Vagina (tissue), 2 donors: ENCODE measurements at regions not wholly inside any gene's neighbourhood (a gene's known extent, or its start where the extent isn't known, plus 50 kb on each side); places are given as distances from the start of the nearest gene placed in this dataset.

Experiments
- DNase-seq, 2 donors: peaks; one replicate each; pipeline ENCODE4 v3.0.0-alpha.2; 2017; ENCODE audit errors: extremely low spot score in 2 of 2
- H3K27ac ChIP-seq: fragments of 200-600 bp; sonication (generic); one replicate; pipeline ENCODE4 v1.5.1; 2019
- H3K27me3 ChIP-seq: fragments of 200-600 bp; sonication (generic); one replicate; pipeline ENCODE4 v1.5.1; 2019
- H3K36me3 ChIP-seq, 2 donors: fragments of 200-600 bp; sonication (generic); one replicate each; pipeline ENCODE4 v1.5.1; 2017 to 2019
- H3K4me1 ChIP-seq: fragments of 200-600 bp; sonication (generic); one replicate; pipeline ENCODE4 v1.5.1; 2019
- H3K4me3 ChIP-seq, 2 donors: fragments of 200-600 bp; sonication (generic); 1 replicate in 1 of 2; 2 replicates in 1 of 2; pipeline ENCODE4 v1.5.1; 2016 to 2019
- H3K9me3 ChIP-seq: fragments of 200-600 bp; sonication (generic); one replicate; pipeline ENCODE4 v1.5.1; 2019
- POLR2A ChIP-seq, 2 donors: fragments of 450-650 bp; IDR thresholded peaks; one replicate each; pipeline ENCODE4 v1.6.1; 2017; ENCODE audit warnings: antibody characterized with exemption in 2 of 2, mild to moderate bottlenecking in 2 of 2, moderate library complexity in 2 of 2
- POLR2AphosphoS5 ChIP-seq, 2 donors: sonication (generic); formaldehyde crosslinking; IDR thresholded peaks; one replicate each; pipeline ENCODE4 v1.9.0; 2017; ENCODE audit warnings: antibody characterized with exemption in 2 of 2, mild to moderate bottlenecking in 2 of 2, low read depth in 1 of 2; ENCODE audit not compliant: insufficient read depth in 1 of 2
- intact Hi-C: fragments of 100-400 bp; cut with DNase I; formaldehyde crosslinking; loops from one replicate; pipeline ENCODE4 v1.15.1; 2023
- TF ChIP-seq, protein P1 (sequence below), 3 experiments: fragments of 450-650 bp in 2 of 3; fragments of 200-600 bp in 1 of 3; sonication (generic) in 1 of 3; IDR thresholded peaks; one replicate each; pipeline ENCODE4 v1.5.1; 2017 to 2019; ENCODE audit warnings: antibody characterized with exemption in 3 of 3, mild to moderate bottlenecking in 2 of 3, moderate library complexity in 2 of 3

DNA sequence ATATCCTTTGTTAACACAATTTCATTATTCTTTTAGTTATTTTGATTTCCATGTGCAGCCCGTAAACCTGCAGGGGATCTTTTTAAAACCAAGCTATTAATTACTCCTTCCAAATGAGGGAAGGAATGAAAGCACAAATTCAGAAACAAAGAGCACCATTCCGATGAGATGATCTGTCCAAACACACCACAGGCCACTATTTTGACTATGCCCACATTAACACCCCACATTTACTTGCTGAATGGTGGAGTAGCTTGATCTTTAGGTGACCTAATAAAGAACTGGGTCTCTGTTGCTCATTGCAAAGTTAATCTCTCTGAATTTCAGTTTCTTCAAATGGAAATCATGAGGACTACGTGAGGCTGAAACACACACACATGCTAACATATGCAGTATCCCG is 218.0 kb downstream of the IRS1 start:
- intact Hi-C loops = no loop called here
- DNase-seq = no peak
- no peak overlapping the region for H3K4me3 ChIP-seq
- no peaks in the 10 kb centered on the region for H3K36me3 ChIP-seq
- TF ChIP-seq, protein P1, sequence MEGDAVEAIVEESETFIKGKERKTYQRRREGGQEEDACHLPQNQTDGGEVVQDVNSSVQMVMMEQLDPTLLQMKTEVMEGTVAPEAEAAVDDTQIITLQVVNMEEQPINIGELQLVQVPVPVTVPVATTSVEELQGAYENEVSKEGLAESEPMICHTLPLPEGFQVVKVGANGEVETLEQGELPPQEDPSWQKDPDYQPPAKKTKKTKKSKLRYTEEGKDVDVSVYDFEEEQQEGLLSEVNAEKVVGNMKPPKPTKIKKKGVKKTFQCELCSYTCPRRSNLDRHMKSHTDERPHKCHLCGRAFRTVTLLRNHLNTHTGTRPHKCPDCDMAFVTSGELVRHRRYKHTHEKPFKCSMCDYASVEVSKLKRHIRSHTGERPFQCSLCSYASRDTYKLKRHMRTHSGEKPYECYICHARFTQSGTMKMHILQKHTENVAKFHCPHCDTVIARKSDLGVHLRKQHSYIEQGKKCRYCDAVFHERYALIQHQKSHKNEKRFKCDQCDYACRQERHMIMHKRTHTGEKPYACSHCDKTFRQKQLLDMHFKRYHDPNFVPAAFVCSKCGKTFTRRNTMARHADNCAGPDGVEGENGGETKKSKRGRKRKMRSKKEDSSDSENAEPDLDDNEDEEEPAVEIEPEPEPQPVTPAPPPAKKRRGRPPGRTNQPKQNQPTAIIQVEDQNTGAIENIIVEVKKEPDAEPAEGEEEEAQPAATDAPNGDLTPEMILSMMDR (IDR thresholded peaks at IDR 0.05) = no peak
- TF ChIP-seq POLR2AphosphoS5 (IDR thresholded peaks at IDR 0.05; ENCODE audit: insufficient read depth in 1 of 2, low read depth in 1 of 2) = no peak
- no peak for TF ChIP-seq POLR2A (IDR thresholded peaks at IDR 0.05)
- H3K4me1 ChIP-seq = no peaks in the 10 kb centered on the region
- H3K27ac ChIP-seq = no peak overlapping the region
- no peaks in the 10 kb centered on the region for H3K27me3 ChIP-seq
- H3K9me3 ChIP-seq = no peaks in the 10 kb centered on the region

DNA sequence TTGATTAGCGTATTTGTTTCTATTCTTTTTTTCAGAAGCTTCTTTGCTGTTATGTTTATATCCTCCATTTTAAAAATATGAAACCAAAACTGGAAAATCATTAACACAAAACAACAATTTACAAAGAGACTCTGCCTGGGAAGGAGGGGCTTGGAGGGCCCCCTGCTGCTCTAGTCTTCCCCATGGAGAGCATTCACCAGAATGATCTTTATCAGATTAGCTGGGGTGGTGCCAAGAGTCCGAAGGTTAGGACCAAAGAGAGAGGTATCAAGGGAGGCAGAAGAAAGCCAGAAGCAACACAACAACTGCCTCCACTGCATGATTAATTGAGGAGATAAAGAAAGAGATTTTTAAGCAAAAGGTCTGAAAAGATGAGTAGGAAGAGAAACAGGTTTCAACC is 218.6 kb downstream of the IRS1 start:
- no peak overlapping the region for H3K4me3 ChIP-seq
- no peaks in the 10 kb centered on the region for H3K4me1 ChIP-seq
- TF ChIP-seq, protein P1 (IDR thresholded peaks at IDR 0.05) = no peak
- TF ChIP-seq POLR2AphosphoS5 (IDR thresholded peaks at IDR 0.05; ENCODE audit: insufficient read depth in 1 of 2, low read depth in 1 of 2) = no peak
- H3K36me3 ChIP-seq = no peaks in the 10 kb centered on the region
- no peaks in the 10 kb centered on the region for H3K27me3 ChIP-seq
- H3K9me3 ChIP-seq = no peaks in the 10 kb centered on the region
- intact Hi-C loops = no loop called here
- DNase-seq = no peak
- H3K27ac ChIP-seq = no peak overlapping the region

DNA sequence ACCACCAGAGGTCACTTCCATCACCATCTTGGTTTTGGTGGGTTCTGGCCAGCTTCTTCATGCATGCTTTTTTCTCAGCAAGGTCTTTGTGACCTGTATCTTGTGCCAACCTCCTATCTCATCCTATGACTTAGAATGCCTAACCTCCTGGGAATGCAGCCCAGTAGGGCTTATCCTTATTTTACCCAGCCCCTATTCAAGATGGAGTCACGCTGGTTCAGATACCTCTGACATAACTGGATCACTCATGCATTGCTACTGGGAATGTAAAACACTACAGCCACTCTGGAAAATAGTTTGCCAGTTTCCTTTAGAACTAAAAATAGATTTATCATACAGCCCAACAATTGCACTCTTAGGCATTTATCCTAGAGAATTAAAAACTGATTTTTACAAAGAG is 219.2 kb downstream of the IRS1 start:
- TF ChIP-seq POLR2AphosphoS5 (IDR thresholded peaks at IDR 0.05; ENCODE audit: insufficient read depth in 1 of 2, low read depth in 1 of 2) = no peak
- TF ChIP-seq, protein P1 (IDR thresholded peaks at IDR 0.05) = no peak
- no peak for TF ChIP-seq POLR2A (IDR thresholded peaks at IDR 0.05)

DNA sequence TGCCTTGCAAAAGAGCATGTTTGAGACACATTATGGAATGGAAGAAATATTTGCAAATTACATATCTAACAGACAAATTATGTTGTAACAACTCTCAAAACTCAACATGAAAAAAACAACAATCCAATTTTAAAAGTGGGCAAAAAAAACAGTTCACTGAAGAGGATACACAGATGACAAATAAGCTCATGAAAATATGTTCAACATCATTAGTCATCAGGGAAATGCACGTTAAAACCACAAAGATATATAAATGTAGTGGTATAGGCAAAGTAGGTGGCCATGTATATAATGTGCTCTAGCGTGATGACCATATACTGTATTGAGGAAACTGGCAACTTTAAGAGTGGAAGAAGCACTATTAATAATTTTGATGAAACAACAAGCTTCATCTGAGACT is 220.1 kb downstream of the IRS1 start:
- H3K36me3 ChIP-seq = no peaks in the 10 kb centered on the region
- no peaks in the 10 kb centered on the region for H3K4me1 ChIP-seq
- H3K27me3 ChIP-seq = no peaks in the 10 kb centered on the region
- H3K27ac ChIP-seq = no peak overlapping the region
- intact Hi-C loops = no loop called here
- no peak for DNase-seq
- no peaks in the 10 kb centered on the region for H3K9me3 ChIP-seq
- no peak for TF ChIP-seq POLR2AphosphoS5 (IDR thresholded peaks at IDR 0.05; ENCODE audit: insufficient read depth in 1 of 2, low read depth in 1 of 2)
- TF ChIP-seq, protein P1 (IDR thresholded peaks at IDR 0.05) = no peak
- no peak for TF ChIP-seq POLR2A (IDR thresholded peaks at IDR 0.05)
- no peak overlapping the region for H3K4me3 ChIP-seq

More for the DNA sequence above, 219.2 kb downstream of the IRS1 start:
- no peaks in the 10 kb centered on the region for H3K27me3 ChIP-seq
- DNase-seq = no peak
- intact Hi-C loops = no loop called here
- H3K27ac ChIP-seq = no peak overlapping the region
- H3K36me3 ChIP-seq = no peaks in the 10 kb centered on the region
- no peaks in the 10 kb centered on the region for H3K9me3 ChIP-seq
- H3K4me1 ChIP-seq = no peaks in the 10 kb centered on the region
- H3K4me3 ChIP-seq = no peak overlapping the region

DNA sequence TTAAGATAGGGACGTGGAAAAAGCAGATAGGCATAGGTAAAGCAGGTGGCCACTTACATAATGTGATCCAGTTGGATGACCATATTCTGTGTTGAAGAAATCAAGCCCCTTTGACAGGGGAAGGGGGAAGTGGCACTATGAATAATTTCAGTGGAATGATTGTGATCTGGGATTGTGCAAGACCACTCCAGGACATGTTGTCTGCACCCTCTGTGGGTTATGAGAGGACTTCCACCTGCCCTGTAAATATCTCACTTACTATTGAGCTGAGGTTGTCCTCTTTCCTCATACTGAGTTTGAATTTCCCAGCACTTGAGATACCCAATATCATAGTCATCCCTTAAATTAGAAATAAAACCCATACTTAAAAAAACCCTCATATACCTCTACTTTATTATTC is 220.7 kb downstream of the IRS1 start:
- Histone ChIP-seq H3K27me3 (no peaks in the 10 kb centered on the region), H3K9me3 (no peaks in the 10 kb centered on the region), H3K4me1 (no peaks in the 10 kb centered on the region), H3K36me3 (no peaks in the 10 kb centered on the region), H3K4me3 (no peak overlapping the region), H3K27ac (no peak overlapping the region)
- DNase-seq = no peak
- intact Hi-C loops = no loop called here
- TF ChIP-seq, protein P1 (IDR thresholded peaks at IDR 0.05) = no peak
- TF ChIP-seq POLR2AphosphoS5 (IDR thresholded peaks at IDR 0.05; ENCODE audit: insufficient read depth in 1 of 2, low read depth in 1 of 2) (no peak), POLR2A (IDR thresholded peaks at IDR 0.05) (no peak)
